Neural cell (in vitro differentiated cells): ENCODE measurements at regions not wholly inside any gene's neighbourhood (a gene's known extent, or its start where the extent isn't known, plus 50 kb on each side); places are given as distances from the start of the nearest gene placed in this dataset.

ENCODE experiments used
- CTCF ChIP-seq: fragments of 450-650 bp; IDR thresholded peaks from 2 replicates; pipeline ENCODE4 v1.5.1; 2014; ENCODE audit warnings: antibody characterized with exemption, mild to moderate bottlenecking, moderate library complexity; ENCODE audit not compliant: poor library complexity, severe bottlenecking
- EP300 ChIP-seq: fragments of 450-650 bp; conservative IDR thresholded peaks from 2 replicates; pipeline ENCODE4 v1.6.1; 2014; ENCODE audit warnings: antibody characterized with exemption, mild to moderate bottlenecking, moderate library complexity; ENCODE audit not compliant: poor library complexity, severe bottlenecking
- EZH2 ChIP-seq: fragments of 200-600, 300-800 bp; shearing (Covaris generic), sonication (generic); IDR thresholded peaks from 2 replicates; pipeline ENCODE4 v1.6.1; 2014; ENCODE audit warnings: antibody characterized with exemption, low read length, borderline replicate concordance, mild to moderate bottlenecking; ENCODE audit not compliant: insufficient read depth, poor library complexity, severe bottlenecking
- MXI1 ChIP-seq: fragments of 450-650 bp; conservative IDR thresholded peaks from 2 replicates; pipeline ENCODE4 v1.6.1; 2014; ENCODE audit warnings: antibody characterized with exemption, mild to moderate bottlenecking; ENCODE audit not compliant: poor library complexity, severe bottlenecking
- POLR2AphosphoS5 ChIP-seq: IDR thresholded peaks from 2 replicates; pipeline ENCODE4 v1.6.1; 2012
- RAD21 ChIP-seq: fragments of 450-650 bp; conservative IDR thresholded peaks from 2 replicates; pipeline ENCODE4 v1.6.1; 2014; ENCODE audit warnings: antibody characterized with exemption, mild to moderate bottlenecking, moderate library complexity
- REST ChIP-seq: IDR thresholded peaks from 2 replicates; pipeline ENCODE4 v1.6.1; 2012; ENCODE audit warnings: borderline replicate concordance
- TAF1 ChIP-seq: IDR thresholded peaks from 2 replicates; pipeline ENCODE4 v1.6.1; 2012; ENCODE audit warnings: low read depth

GRCh38 chr11:15497366-15497765, 382.6 kb downstream of the INSC start:
- no peak for TF ChIP-seq CTCF
- TF ChIP-seq RAD21: no peak
- TF ChIP-seq REST: no peak
- no peak for TF ChIP-seq TAF1
- no peak for TF ChIP-seq EZH2
- TF ChIP-seq MXI1: no peak
- TF ChIP-seq POLR2AphosphoS5: no peak
- no peak for TF ChIP-seq EP300
